Activated CD4-positive, alpha-beta memory T cell treated with anti-CD3 and anti-CD28 coated beads for 36 hours (primary cell): ENCODE measurements at regions not wholly inside any gene's neighbourhood (a gene's known extent, or its start where the extent isn't known, plus 50 kb on each side); places are given as distances from the start of the nearest gene placed in this dataset.

Source experiments
- CTCF ChIA-PET: fragments of 350-600 bp; sonication (Branson Sonifier 250); formaldehyde crosslinking; loops from one replicate; lab custom pipeline; 2021; ENCODE audit warnings: antibody characterized with exemption, inconsistent platforms; lab: Charles Lee
- POLR2A ChIA-PET: fragments of 350-600 bp; sonication (Branson Sonifier 250); formaldehyde crosslinking; loops from one replicate; lab custom pipeline; 2021; ENCODE audit warnings: antibody characterized with exemption; lab: Charles Lee
- DNase-seq: peaks from one replicate; pipeline ENCODE4 v3.0.0-alpha.2; 2020
- H3K27ac Mint-ChIP-seq: one replicate; pipeline ENCODE4 v1.8.0; 2021; ENCODE audit warnings: mixed read lengths
- H3K27me3 Mint-ChIP-seq: one replicate; pipeline ENCODE4 v1.8.0; 2021; ENCODE audit warnings: mixed read lengths
- H3K36me3 Mint-ChIP-seq: one replicate; pipeline ENCODE4 v1.8.0; 2021; ENCODE audit warnings: mixed read lengths
- H3K4me1 Mint-ChIP-seq: one replicate; pipeline ENCODE4 v1.8.0; 2021; ENCODE audit warnings: low read depth, mixed read lengths
- H3K4me3 Mint-ChIP-seq: one replicate; pipeline ENCODE4 v1.8.0; 2021; ENCODE audit warnings: mild to moderate bottlenecking, mixed read lengths
- H3K9me3 Mint-ChIP-seq: one replicate; pipeline ENCODE4 v1.8.0; 2021; ENCODE audit warnings: mixed read lengths
- intact Hi-C: fragments of 100-400 bp; cut with micrococcal nuclease; formaldehyde crosslinking; loops from one replicate; pipeline ENCODE4 v1.15.1; 2023

DNA sequence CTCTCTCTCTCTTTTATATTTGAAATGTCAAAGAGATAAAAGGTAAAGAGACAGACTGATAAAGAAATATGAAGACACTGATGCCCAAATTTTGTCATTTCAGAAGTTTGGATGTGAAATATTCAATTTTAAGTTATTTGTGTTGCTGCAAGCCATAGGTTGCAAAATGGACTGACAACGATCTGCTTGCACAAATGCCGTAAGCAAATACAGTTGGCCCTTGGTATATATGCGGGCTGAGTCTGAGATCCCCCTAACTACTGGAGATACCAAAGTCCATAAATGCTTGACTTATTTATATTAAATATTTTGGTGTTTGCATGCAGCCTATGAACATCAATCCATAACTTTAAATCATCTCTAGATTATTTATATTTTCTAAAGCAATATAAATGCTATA, 1459.1 kb upstream of the ALCAM start:
- DNase-seq, result no peak
- POLR2A ChIA-PET, result no interaction called here
- H3K4me1 Mint-ChIP-seq, result no peaks in the 10 kb centered on the region
- CTCF ChIA-PET, result no interaction called here
- H3K4me3 Mint-ChIP-seq, result no peak overlapping the region
- H3K9me3 Mint-ChIP-seq, result no peaks in the 10 kb centered on the region
- H3K27ac Mint-ChIP-seq, result no peak overlapping the region
- H3K27me3 Mint-ChIP-seq, result no peaks in the 10 kb centered on the region
- no peaks in the 10 kb centered on the region for H3K36me3 Mint-ChIP-seq
- intact Hi-C loops, result no loop called here

DNA sequence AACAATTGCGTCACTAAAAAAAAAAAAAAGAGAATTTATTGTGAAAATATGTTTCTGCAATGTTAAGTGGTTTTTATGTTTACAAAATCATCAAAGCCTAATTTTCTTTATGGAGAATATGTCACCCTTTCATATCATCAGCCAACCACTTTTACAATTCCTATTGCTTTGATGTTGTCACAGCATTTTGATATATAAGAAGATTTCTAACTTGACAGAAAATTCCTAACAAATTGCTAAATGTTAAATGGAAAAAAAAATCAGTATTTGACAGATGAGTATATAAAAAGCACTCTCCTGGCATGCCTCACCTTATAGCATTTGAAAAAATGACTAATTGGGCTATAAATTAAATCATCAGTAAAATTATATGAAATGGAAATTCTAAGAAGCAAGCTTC, 1457.3 kb upstream of the ALCAM start:
- intact Hi-C loops, result no loop called here
- Mint-ChIP-seq H3K4me3 (no peak overlapping the region), H3K9me3 (no peaks in the 10 kb centered on the region), H3K27me3 (no peaks in the 10 kb centered on the region), H3K27ac (no peak overlapping the region), H3K36me3 (no peaks in the 10 kb centered on the region), H3K4me1 (no peaks in the 10 kb centered on the region)
- no peak for DNase-seq
- ChIA-PET CTCF (no interaction called here), POLR2A (no interaction called here)

DNA sequence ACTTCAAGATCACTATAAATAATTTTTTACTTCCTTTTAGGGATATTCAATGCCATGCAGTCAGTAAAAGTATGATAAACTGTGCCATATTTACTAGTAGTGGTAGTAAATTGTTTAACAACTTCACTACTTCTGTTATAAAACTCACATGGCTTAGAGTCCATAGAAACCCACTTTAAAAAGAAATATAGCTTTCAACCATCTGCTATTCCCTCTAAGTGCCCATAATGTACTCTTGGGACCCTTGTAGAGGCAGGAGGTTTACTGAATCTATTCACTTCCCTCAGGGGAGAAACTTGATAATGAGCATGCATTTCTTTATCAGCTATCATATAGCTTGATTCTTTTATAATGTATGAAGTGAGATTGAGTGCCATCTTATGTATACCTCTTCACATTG, 1448.4 kb upstream of the ALCAM start:
- no peak for DNase-seq
- no peaks in the 10 kb centered on the region for H3K27me3 Mint-ChIP-seq
- no peak overlapping the region for H3K27ac Mint-ChIP-seq
- intact Hi-C loops, result no loop called here
- H3K36me3 Mint-ChIP-seq, result no peaks in the 10 kb centered on the region
- H3K4me3 Mint-ChIP-seq, result no peak overlapping the region
- no peaks in the 10 kb centered on the region for H3K4me1 Mint-ChIP-seq
- POLR2A ChIA-PET, result no interaction called here
- CTCF ChIA-PET, result no interaction called here
- H3K9me3 Mint-ChIP-seq, result no peaks in the 10 kb centered on the region

DNA sequence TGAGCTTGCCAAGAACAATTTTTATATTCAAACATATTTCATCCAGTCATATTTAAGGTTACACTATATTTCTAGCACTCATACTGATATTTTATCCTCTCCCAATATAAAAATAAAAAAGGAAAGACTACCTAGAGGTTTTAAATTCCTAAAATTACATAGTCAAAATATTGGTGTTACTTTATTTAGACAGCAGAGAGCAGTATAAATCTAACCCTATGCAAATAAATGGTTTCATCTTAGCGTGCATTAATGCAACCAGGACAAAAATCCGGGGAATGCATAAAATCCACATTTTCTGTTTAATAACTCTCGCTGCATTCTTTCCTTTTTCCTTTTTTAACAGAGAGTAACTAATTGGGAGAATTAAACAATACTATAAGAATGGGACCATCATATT, 1447.4 kb upstream of the ALCAM start:
- intact Hi-C loops, result no loop called here
- Mint-ChIP-seq H3K4me3 (no peak overlapping the region), H3K4me1 (no peaks in the 10 kb centered on the region), H3K36me3 (no peaks in the 10 kb centered on the region), H3K27me3 (no peaks in the 10 kb centered on the region), H3K27ac (no peak overlapping the region), H3K9me3 (no peaks in the 10 kb centered on the region)
- POLR2A ChIA-PET, result no interaction called here
- CTCF ChIA-PET, result no interaction called here
- DNase-seq, result no peak

DNA sequence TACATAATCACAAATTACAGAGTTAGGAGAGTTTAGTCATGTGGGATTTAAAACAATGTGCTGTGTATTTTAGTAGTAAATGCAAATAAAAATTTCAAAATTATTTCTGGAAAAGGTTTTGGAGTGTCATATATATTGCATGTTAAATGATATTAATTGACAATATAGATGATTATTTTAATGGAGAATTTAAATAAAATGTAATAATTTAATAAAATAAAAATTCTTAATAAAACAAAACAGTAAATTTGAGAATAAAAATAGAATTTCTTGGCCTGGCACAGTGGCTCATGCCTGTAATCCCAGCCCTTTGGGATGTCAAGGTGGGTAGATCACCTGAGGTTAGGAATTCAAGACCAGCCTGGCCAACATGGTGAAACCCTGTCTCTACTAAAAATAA, 1442.8 kb upstream of the ALCAM start:
- Mint-ChIP-seq H3K27me3 (no peaks in the 10 kb centered on the region), H3K9me3 (no peaks in the 10 kb centered on the region), H3K4me1 (no peaks in the 10 kb centered on the region), H3K4me3 (no peak overlapping the region), H3K36me3 (no peaks in the 10 kb centered on the region), H3K27ac (no peak overlapping the region)
- CTCF ChIA-PET, result no interaction called here
- no peak for DNase-seq
- intact Hi-C loops, result no loop called here
- POLR2A ChIA-PET, result no interaction called here

DNA sequence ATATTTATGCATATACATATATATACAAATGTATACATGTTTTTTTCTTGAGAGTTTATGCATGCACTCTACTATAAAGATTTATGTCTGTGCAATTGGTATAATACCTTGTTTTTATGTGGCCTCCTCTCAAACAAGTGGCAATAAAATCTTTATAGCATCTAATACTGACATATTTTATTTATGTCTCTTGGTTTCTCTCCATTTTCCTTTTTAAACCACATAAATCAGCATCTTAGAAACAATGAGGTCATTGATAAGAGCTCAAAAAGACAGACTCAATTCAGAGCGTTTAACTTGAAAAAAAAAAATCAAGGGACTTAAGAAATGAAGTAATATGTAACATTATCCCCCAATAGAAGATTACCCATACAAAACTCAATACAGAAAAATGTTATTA, 1442.2 kb upstream of the ALCAM start:
- H3K27ac Mint-ChIP-seq, result no peak overlapping the region
- no peak for DNase-seq
- no peaks in the 10 kb centered on the region for H3K4me1 Mint-ChIP-seq
- CTCF ChIA-PET, result no interaction called here
- H3K27me3 Mint-ChIP-seq, result no peaks in the 10 kb centered on the region
- POLR2A ChIA-PET, result no interaction called here
- no peaks in the 10 kb centered on the region for H3K9me3 Mint-ChIP-seq
- H3K4me3 Mint-ChIP-seq, result no peak overlapping the region
- intact Hi-C loops, result no loop called here
- no peaks in the 10 kb centered on the region for H3K36me3 Mint-ChIP-seq

DNA sequence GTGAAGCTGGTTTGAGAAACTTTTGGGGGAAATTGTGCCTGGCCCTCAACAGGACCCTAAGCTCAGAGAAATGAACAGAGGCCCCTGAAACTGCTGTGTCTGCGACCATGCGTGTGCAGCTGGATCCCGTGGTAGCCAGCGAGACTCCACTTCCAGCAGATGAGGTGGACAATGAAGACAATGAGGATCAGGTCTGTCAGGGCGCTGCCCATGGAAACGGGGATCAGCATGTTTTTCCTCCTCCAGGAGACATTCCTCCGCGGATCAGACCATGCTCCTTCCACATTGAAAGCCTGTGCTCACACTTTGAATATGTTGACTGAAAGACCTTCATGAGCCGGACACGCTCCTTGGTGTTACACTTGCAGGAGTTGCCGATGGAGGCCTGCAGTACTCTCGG, 1439.8 kb upstream of the ALCAM start:
- intact Hi-C loops, result no loop called here
- CTCF ChIA-PET, result no interaction called here

DNA sequence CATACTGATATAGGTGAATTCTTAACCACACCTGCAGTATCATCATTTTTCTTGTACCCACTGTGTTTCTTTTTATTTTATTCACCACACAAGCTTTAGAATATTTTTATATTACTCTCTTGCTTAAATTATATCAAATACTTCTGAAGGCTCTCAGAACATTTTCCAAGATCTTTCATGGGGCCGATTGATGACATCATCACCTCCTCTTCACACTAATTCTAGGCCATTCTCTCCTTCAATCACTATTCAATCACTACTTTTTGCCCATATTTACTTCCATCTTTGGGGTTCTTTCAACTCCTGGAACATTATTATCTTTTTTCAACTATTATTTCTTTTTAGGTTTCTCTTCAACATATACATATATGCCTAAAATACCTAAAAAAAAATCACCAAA, 1438.8 kb upstream of the ALCAM start:
- H3K27ac Mint-ChIP-seq, result no peak overlapping the region
- ChIA-PET POLR2A (no interaction called here), CTCF (no interaction called here)
- intact Hi-C loops, result no loop called here
- no peaks in the 10 kb centered on the region for H3K4me1 Mint-ChIP-seq
- H3K9me3 Mint-ChIP-seq, result peaks cover 10% of the 10 kb centered on the region
- no peaks in the 10 kb centered on the region for H3K27me3 Mint-ChIP-seq
- H3K36me3 Mint-ChIP-seq, result no peaks in the 10 kb centered on the region
- DNase-seq, result no peak
- no peak overlapping the region for H3K4me3 Mint-ChIP-seq

More for the DNA sequence above, 1439.8 kb upstream of the ALCAM start:
- no peak overlapping the region for H3K4me3 Mint-ChIP-seq
- H3K27me3 Mint-ChIP-seq, result no peaks in the 10 kb centered on the region
- no peaks in the 10 kb centered on the region for H3K4me1 Mint-ChIP-seq
- POLR2A ChIA-PET, result no interaction called here
- peaks cover 4% of the 10 kb centered on the region for H3K9me3 Mint-ChIP-seq
- no peak overlapping the region for H3K27ac Mint-ChIP-seq
- no peak for DNase-seq
- no peaks in the 10 kb centered on the region for H3K36me3 Mint-ChIP-seq

DNA sequence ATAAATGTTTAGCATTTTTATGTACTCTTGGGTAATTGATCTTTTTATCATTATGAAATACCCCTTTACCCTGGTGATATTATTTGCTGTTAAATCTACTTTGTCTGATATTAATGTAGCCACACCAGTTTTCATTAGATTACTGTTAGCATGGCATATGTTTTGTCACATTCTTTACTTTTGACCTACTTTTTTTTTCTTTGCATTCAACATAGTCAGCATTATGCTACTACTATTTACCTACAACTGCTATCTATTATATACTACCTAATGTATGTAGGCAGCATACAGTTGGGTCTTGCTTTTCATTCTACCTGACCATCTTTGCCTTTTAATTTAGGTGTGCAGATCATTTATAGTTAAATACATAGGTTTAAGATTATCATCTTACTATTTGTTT, 1429.6 kb upstream of the ALCAM start:
- Mint-ChIP-seq H3K9me3 (peaks cover 9% of the 10 kb centered on the region), H3K27me3 (no peaks in the 10 kb centered on the region), H3K4me3 (no peak overlapping the region), H3K36me3 (no peaks in the 10 kb centered on the region), H3K27ac (no peak overlapping the region), H3K4me1 (no peaks in the 10 kb centered on the region)
- ChIA-PET POLR2A (no interaction called here), CTCF (no interaction called here)
- intact Hi-C loops, result no loop called here
- DNase-seq, result no peak

DNA sequence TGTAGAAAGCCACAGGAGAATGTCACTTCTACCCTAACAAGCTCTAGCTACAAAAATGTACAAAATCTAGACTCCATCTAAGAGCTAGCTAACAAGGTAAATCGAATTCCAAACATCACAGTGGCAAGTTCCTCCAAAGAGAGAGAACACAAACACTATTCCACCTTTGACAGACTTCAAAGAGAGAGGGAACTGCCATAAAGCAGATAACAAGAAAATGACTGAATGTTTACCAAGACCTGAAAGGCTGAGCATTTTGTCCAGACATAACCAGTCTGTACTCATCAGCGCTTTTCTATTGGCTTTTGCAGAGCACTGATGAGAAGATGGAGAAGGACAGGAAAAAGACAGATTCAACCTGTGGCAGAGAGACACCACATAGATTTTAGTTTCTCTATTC, 1419.6 kb upstream of the ALCAM start:
- no peak overlapping the region for H3K4me3 Mint-ChIP-seq
- H3K4me1 Mint-ChIP-seq, result no peaks in the 10 kb centered on the region
- no peaks in the 10 kb centered on the region for H3K36me3 Mint-ChIP-seq
- DNase-seq, result no peak
- intact Hi-C loops, result no loop called here
- POLR2A ChIA-PET, result no interaction called here
- no peaks in the 10 kb centered on the region for H3K9me3 Mint-ChIP-seq
- no peaks in the 10 kb centered on the region for H3K27me3 Mint-ChIP-seq
- CTCF ChIA-PET, result no interaction called here
- H3K27ac Mint-ChIP-seq, result no peak overlapping the region

DNA sequence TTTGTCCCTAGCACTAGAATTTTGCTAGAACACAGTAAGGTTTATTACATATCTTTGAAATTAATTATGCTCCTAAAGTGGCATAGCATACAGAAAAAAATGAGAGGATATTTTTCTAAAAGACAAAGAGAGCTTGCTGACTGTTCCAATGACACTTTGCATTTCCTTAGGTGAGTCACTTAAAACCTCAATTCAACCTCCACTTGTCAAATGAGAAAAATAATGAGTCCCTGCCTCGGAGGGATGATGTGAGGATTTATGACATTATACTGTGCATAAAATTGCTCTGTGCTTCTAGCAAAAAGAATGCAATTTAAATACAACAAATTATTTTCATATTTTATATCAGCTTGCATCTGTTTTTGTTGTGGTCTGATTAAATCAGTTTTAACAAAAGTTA, 1417.0 kb upstream of the ALCAM start:
- Mint-ChIP-seq H3K27me3 (no peaks in the 10 kb centered on the region), H3K4me3 (no peak overlapping the region), H3K4me1 (no peaks in the 10 kb centered on the region), H3K36me3 (no peaks in the 10 kb centered on the region), H3K9me3 (no peaks in the 10 kb centered on the region), H3K27ac (no peak overlapping the region)
- no peak for DNase-seq
- CTCF ChIA-PET, result no interaction called here
- intact Hi-C loops, result no loop called here
- POLR2A ChIA-PET, result no interaction called here

DNA sequence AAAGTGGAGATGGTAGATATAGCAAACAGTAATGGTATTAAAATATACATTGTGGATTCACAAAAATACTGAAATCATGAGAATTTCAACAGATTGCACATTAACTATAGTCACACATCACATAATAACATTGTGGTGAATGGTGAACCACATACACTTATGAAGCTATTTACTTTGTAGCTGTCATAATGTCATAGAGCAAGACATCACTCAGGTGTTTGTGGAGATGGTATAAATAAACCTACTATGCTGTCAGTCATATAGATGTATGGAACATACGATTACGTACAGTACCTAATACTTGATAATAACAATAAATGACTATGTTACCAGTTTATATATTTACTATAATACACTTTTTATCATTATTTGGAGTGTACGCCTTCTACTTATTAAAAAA, 1416.0 kb upstream of the ALCAM start:
- no peak for DNase-seq
- no peaks in the 10 kb centered on the region for H3K4me1 Mint-ChIP-seq
- POLR2A ChIA-PET, result no interaction called here
- no peaks in the 10 kb centered on the region for H3K27me3 Mint-ChIP-seq
- intact Hi-C loops, result no loop called here
- H3K36me3 Mint-ChIP-seq, result no peaks in the 10 kb centered on the region
- H3K9me3 Mint-ChIP-seq, result no peaks in the 10 kb centered on the region
- H3K4me3 Mint-ChIP-seq, result no peak overlapping the region
- CTCF ChIA-PET, result no interaction called here
- H3K27ac Mint-ChIP-seq, result no peak overlapping the region

DNA sequence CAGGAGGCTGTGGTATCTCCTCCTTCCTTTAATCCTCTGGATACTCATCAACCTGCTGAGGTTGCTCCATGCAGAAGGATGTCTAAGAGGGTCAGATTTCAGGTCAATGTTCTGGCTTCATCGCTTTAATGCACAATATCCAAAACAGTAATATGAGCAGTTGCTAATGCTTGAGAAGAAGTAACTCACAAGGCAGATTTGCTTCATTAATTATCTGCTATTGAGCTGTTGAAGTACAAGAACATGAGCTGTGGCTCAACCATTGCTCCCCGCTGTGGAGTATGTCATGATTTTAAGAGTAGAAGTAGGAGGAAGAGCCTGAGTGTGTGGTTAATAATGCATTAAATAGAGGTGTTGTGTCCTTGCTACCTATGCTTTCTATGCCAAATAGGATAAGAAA, 1412.9 kb upstream of the ALCAM start:
- DNase-seq, result no peak
- Mint-ChIP-seq H3K36me3 (no peaks in the 10 kb centered on the region), H3K9me3 (no peaks in the 10 kb centered on the region), H3K27ac (no peak overlapping the region), H3K4me1 (no peaks in the 10 kb centered on the region), H3K27me3 (no peaks in the 10 kb centered on the region), H3K4me3 (no peak overlapping the region)
- POLR2A ChIA-PET, result no interaction called here
- intact Hi-C loops, result no loop called here
- CTCF ChIA-PET, result no interaction called here

DNA sequence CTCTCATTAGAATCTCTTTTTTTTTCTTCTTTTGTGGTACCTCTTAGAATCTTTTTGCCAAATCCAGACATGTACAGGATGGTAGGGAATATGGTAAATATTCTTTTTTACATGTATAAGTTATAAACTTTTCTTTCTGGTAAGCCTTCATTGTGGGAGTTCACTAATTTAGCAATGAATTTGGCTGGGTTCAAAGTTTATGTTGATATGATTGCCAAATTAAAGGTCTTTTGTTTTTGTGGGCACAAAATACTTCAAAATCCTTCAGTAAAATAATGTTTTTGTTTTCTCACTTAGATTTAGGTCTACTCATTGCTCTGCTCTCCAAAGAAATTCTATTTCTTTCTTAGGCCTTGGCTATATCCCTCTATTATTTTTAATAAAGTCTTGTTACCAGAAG, 1405.9 kb upstream of the ALCAM start:
- Mint-ChIP-seq H3K4me3 (no peak overlapping the region), H3K4me1 (no peaks in the 10 kb centered on the region), H3K27ac (no peak overlapping the region), H3K27me3 (no peaks in the 10 kb centered on the region), H3K36me3 (no peaks in the 10 kb centered on the region), H3K9me3 (no peaks in the 10 kb centered on the region)
- no peak for DNase-seq
- intact Hi-C loops, result no loop called here
- ChIA-PET CTCF (no interaction called here), POLR2A (no interaction called here)
